Medulla oblongata (tissue), 1 donor: ENCODE measurements at regions not wholly inside any gene's neighbourhood (a gene's known extent, or its start where the extent isn't known, plus 50 kb on each side); places are given as distances from the start of the nearest gene placed in this dataset.

Experiments used
- DNase-seq: peaks from one replicate; pipeline ENCODE4 v3.0.0-alpha.2; 2015; ENCODE audit errors: extremely low spot score

DNA sequence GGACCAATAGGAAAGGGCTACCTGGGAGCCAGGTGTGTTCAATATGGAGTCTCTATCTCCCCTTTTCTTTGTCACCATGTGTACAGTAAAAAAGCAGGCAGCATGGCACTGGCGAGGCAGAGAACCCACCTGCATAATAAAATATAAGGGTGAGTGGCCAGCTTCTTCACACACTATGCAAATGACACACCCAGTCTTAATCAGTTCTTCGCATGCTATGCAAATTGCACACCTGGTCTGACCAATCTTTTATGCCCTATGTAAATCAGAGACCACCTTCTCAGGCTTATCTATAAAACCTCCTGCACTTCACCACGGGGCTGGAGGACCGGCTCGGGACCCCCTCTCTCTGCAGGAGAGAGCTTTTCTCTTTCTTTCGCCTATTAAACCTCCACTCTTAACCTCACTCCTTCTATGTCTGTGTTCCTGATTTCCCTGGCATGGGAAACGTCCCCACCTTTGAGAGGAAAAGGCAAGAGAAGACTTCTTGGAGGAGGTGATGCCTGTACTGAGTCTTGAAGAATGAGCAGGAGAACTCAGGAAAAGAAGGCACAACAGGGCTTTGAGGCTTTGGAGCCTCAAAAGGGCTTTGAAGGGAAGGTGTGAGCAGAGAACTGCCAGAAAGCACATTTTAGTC is 502.1 kb downstream of the GRIN2A start:
- no peak for DNase-seq

DNA sequence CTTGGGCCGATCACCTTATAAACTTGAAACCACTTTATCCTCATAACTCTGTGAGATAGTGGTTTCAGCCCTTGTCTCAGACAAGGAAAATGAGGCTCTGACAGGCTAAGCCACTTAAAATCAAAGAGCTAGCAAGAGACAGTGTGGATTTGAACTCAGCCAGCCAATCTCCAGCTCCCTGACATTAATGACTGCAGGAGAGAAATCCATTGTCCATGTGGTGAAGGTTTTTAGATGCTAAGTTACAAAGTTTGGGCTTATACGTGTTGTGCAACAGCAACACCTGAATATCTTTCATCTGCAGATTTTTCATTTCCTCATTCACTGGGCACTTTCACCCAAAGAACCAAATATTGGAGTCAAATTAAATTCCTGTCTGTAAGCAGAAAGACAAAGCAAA is 501.3 kb downstream of the GRIN2A start:
- DNase-seq: no peak

DNA sequence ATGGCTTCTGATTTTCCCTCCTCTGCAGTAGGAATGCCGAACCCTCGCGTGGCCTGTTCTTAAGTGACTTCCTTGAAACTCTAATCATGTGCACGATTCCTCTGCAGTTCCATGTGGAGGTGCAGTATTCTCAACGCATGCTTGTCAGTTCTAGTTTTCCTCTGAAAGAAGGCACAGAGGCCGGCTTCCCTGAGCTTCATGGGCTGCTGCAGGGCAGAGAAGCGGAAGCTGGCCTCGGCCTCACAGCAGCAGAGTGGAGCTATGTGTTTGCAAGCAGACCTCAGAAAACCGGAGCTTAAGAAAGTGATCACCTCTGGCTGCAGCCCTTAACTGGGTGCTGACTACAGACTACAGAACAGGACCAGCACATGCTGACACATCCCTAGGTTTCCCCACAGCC is 500.7 kb downstream of the GRIN2A start:
- no peak for DNase-seq

DNA sequence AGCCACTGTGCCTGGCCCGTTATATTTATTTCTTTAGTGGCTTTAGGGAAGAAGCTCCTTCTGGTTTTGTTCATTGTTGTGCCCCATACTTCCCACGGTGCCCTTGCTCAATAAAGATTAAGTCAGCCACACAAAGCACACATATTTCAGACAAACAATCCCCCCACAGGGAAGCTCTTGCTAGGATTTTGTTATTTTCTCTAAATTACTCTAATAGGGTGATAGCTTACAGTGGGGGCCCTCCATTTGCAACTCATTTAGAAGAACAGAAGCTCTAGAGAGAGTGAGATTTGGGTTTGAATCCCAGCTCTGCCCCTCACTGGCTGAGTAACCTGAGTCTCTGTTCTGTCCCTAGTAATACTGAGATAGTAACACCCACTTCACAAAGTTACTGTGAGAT is 499.9 kb downstream of the GRIN2A start:
- no peak for DNase-seq

DNA sequence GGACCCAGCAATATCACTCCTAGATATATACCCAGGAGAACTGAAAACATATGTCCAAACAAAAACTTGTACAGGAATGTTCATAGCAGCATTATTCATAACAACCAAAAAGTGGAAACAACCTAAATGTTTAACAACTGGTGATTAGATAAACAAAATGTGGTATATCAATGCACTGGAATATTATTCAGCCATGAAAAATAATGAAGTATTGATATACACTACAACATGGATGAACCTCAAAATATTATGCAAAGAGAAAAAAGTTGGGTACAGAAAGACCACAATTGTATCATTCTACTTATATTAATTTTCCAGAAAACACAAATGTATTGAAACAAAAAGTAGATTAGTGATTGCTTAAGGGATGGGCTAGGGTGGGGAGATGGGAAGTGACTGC is 498.6 kb downstream of the GRIN2A start:
- no peak for DNase-seq

DNA sequence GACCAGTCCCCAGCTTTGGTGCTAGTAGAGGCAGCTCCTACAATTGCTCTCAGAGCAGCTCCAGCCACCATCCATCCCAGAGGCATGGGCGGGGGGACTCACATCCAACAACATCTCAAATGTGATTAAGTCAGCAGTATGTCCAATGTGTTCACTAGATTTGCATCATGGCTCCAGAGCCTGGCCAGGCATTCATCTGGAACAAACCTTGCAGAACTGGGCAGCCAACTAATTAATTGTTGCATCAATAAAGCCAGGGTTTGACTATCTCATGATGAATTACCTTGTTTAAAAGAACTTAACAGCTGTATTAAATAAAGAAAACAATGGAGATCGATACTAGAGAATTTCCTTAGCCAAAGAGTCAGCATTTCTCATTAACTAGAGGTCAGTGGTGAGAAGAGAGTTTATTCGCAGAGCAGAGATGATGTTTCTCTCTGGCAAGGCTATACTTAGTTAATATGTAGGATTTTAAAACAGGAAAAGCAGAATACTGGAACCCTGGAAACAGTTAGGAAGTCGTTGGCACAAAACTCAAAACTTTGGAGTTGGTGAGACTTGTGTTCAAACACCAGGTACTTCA is 494.4 kb downstream of the GRIN2A start:
- DNase-seq: no peak

DNA sequence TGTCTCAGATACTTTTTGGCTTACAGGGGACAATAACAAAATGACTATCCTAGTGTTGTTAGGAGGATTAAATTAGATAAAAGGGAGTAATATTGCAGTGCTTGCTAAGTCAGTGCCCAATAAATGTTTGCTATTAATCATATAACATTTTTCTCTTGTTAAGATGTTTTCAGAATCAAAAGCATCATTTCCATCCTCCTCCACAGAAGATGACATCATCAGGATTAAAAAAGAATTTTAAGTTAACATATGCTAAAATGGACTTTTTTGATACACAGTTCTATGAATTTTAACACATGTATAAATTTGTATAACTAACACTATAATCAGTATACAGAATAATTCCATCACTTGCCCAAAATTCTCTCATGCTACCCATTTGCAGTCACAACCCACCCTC is 492.6 kb downstream of the GRIN2A start:
- no peak for DNase-seq

DNA sequence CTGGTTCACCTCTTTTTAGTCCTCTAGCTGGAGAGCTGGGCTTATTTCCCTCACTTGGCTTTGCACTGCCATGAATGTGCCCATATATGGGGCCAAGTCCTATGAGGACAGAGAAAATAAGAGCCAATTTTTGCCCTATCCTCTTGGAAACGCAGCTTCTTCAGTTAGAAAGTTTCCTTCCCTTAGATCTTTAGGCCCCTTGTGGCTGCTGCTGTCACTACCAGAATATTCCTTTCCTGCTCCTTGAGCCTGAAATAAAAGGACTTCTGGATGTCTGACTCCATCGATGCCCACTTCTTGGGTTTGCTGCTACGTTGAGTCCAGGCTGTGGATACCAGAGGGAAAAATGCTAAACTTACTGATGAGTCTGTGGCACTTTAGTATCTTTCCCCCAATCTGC is 487.1 kb downstream of the GRIN2A start:
- DNase-seq: no peak
